Osteocyte (in vitro differentiated cells): ENCODE measurements at regions not wholly inside any gene's neighbourhood (a gene's known extent, or its start where the extent isn't known, plus 50 kb on each side); places are given as distances from the start of the nearest gene placed in this dataset.

Experiments
- DNase-seq: peaks from one replicate; pipeline ENCODE4 v3.0.0; 2021; ENCODE audit warnings: mixed read lengths; ENCODE audit not compliant: unreplicated experiment; ENCODE audit errors: extremely low spot score
- H3K27ac Mint-ChIP-seq: one replicate; pipeline ENCODE4 v1.8.0; 2021; ENCODE audit warnings: mild to moderate bottlenecking, mixed read lengths; ENCODE audit not compliant: unreplicated experiment
- H3K27me3 Mint-ChIP-seq: one replicate; pipeline ENCODE4 v1.8.0; 2021; ENCODE audit warnings: mixed read lengths; ENCODE audit not compliant: unreplicated experiment
- H3K36me3 Mint-ChIP-seq: one replicate; pipeline ENCODE4 v1.8.0; 2021; ENCODE audit warnings: mixed read lengths; ENCODE audit not compliant: unreplicated experiment
- H3K4me1 Mint-ChIP-seq: one replicate; pipeline ENCODE4 v1.8.0; 2021; ENCODE audit warnings: mixed read lengths; ENCODE audit not compliant: unreplicated experiment
- H3K4me3 Mint-ChIP-seq: one replicate; pipeline ENCODE4 v1.8.0; 2021; ENCODE audit warnings: mild to moderate bottlenecking, moderate library complexity, mixed read lengths; ENCODE audit not compliant: unreplicated experiment
- H3K9me3 Mint-ChIP-seq: one replicate; pipeline ENCODE4 v1.8.0; 2021; ENCODE audit warnings: mixed read lengths; ENCODE audit not compliant: unreplicated experiment
- TF ChIP-seq, protein P1 (sequence below): fragments of 200-600 bp; sonication (generic); IDR thresholded peaks from 2 replicates; pipeline ENCODE4 v1.5.0; 2021; ENCODE audit warnings: antibody characterized with exemption, mild to moderate bottlenecking, moderate library complexity

- TF ChIP-seq, protein P1, sequence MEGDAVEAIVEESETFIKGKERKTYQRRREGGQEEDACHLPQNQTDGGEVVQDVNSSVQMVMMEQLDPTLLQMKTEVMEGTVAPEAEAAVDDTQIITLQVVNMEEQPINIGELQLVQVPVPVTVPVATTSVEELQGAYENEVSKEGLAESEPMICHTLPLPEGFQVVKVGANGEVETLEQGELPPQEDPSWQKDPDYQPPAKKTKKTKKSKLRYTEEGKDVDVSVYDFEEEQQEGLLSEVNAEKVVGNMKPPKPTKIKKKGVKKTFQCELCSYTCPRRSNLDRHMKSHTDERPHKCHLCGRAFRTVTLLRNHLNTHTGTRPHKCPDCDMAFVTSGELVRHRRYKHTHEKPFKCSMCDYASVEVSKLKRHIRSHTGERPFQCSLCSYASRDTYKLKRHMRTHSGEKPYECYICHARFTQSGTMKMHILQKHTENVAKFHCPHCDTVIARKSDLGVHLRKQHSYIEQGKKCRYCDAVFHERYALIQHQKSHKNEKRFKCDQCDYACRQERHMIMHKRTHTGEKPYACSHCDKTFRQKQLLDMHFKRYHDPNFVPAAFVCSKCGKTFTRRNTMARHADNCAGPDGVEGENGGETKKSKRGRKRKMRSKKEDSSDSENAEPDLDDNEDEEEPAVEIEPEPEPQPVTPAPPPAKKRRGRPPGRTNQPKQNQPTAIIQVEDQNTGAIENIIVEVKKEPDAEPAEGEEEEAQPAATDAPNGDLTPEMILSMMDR: no peak
- Mint-ChIP-seq H3K9me3 (no peaks in the 10 kb centered on the region), H3K27me3 (no peaks in the 10 kb centered on the region), H3K4me1 (no peaks in the 10 kb centered on the region), H3K4me3 (no peak overlapping the region), H3K36me3 (no peaks in the 10 kb centered on the region), H3K27ac (no peak overlapping the region)
- no peak for DNase-seq
Observed at GRCh38 chr7:12898004-12898403, 210.6 kb downstream of the ARL4A start.

GRCh38 chr7:12898620-12899019 lies 211.2 kb downstream of the ARL4A start:
- no peaks in the 10 kb centered on the region for H3K4me1 Mint-ChIP-seq
- no peak for DNase-seq
- TF ChIP-seq, protein P1: no peak
- no peak overlapping the region for H3K27ac Mint-ChIP-seq
- no peaks in the 10 kb centered on the region for H3K27me3 Mint-ChIP-seq
- no peaks in the 10 kb centered on the region for H3K9me3 Mint-ChIP-seq
- no peak overlapping the region for H3K4me3 Mint-ChIP-seq
- no peaks in the 10 kb centered on the region for H3K36me3 Mint-ChIP-seq

- no peaks in the 10 kb centered on the region for H3K4me1 Mint-ChIP-seq
- H3K36me3 Mint-ChIP-seq: no peaks in the 10 kb centered on the region
- H3K27ac Mint-ChIP-seq: no peak overlapping the region
- no peak for DNase-seq
- H3K9me3 Mint-ChIP-seq: no peaks in the 10 kb centered on the region
- no peaks in the 10 kb centered on the region for H3K27me3 Mint-ChIP-seq
- no peak overlapping the region for H3K4me3 Mint-ChIP-seq
- TF ChIP-seq, protein P1: no peak
Observed at GRCh38 chr7:12905671-12906070, 218.2 kb downstream of the ARL4A start.

GRCh38 chr7:12907774-12908173 lies 220.3 kb downstream of the ARL4A start:
- Mint-ChIP-seq H3K9me3 (no peaks in the 10 kb centered on the region), H3K27ac (no peak overlapping the region), H3K27me3 (no peaks in the 10 kb centered on the region), H3K4me1 (no peaks in the 10 kb centered on the region), H3K4me3 (no peak overlapping the region), H3K36me3 (no peaks in the 10 kb centered on the region)
- TF ChIP-seq, protein P1: no peak
- no peak for DNase-seq

GRCh38 chr7:12909483-12909882 lies 222.1 kb downstream of the ARL4A start:
- Mint-ChIP-seq H3K27ac (no peak overlapping the region), H3K4me3 (no peak overlapping the region), H3K27me3 (no peaks in the 10 kb centered on the region), H3K4me1 (no peaks in the 10 kb centered on the region), H3K9me3 (no peaks in the 10 kb centered on the region), H3K36me3 (no peaks in the 10 kb centered on the region)
- TF ChIP-seq, protein P1: no peak
- no peak for DNase-seq
